Activated naive CD8-positive, alpha-beta T cell (primary cell): ENCODE measurements at regions not wholly inside any gene's neighbourhood (a gene's known extent, or its start where the extent isn't known, plus 50 kb on each side); places are given as distances from the start of the nearest gene placed in this dataset.
"Not testable (repeated sequence)": the region's sequence is repeated elsewhere in the genome, so short reads cannot be mapped to it uniquely, and the experiment has no call there.

Source experiments
- H3K27ac Mint-ChIP-seq: one replicate; pipeline ENCODE4 v1.8.0; 2021; ENCODE audit warnings: mixed read lengths
- H3K27me3 Mint-ChIP-seq: one replicate; pipeline ENCODE4 v1.8.0; 2021; ENCODE audit warnings: mixed read lengths
- H3K36me3 Mint-ChIP-seq: one replicate; pipeline ENCODE4 v1.8.0; 2021; ENCODE audit warnings: mixed read lengths
- H3K4me1 Mint-ChIP-seq: one replicate; pipeline ENCODE4 v1.8.0; 2021; ENCODE audit warnings: low read depth, mixed read lengths
- H3K4me3 Mint-ChIP-seq: one replicate; pipeline ENCODE4 v1.8.0; 2021; ENCODE audit warnings: mild to moderate bottlenecking, mixed read lengths
- H3K9me3 Mint-ChIP-seq: one replicate; pipeline ENCODE4 v1.8.0; 2021; ENCODE audit warnings: low read depth, mixed read lengths

- not testable (repeated sequence) for H3K27me3 Mint-ChIP-seq, H3K4me3 Mint-ChIP-seq, H3K9me3 Mint-ChIP-seq, H3K36me3 Mint-ChIP-seq, H3K4me1 Mint-ChIP-seq, H3K27ac Mint-ChIP-seq
These were observed 998.7 kb upstream of the SPRY2 start for GRCh38 chr13:81339666-81340065.

DNA sequence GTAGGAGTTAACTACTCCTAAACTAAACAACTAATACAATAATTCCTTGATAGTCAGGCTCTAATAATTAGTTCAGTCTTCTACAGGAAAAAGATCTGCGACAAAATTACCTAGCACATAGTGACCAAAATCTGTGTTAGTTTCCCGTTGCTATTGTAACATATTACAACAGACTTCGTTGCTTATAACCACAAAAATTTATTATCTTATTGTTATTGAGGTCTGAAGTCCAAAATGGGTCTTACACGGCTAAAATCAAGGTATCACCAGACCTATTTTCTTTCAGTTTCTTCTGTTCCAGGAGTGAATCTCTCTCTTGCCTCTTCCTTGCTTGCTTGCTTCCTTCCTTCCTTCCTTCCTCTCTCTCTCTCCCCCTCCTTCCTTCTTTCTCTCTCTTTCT lies 993.6 kb upstream of the SPRY2 start:
- Mint-ChIP-seq H3K36me3 (no peaks in the 10 kb centered on the region), H3K4me3 (no peak overlapping the region), H3K27ac (no peak overlapping the region), H3K9me3 (peaks cover 3% of the 10 kb centered on the region), H3K27me3 (no peaks in the 10 kb centered on the region), H3K4me1 (no peaks in the 10 kb centered on the region)

DNA sequence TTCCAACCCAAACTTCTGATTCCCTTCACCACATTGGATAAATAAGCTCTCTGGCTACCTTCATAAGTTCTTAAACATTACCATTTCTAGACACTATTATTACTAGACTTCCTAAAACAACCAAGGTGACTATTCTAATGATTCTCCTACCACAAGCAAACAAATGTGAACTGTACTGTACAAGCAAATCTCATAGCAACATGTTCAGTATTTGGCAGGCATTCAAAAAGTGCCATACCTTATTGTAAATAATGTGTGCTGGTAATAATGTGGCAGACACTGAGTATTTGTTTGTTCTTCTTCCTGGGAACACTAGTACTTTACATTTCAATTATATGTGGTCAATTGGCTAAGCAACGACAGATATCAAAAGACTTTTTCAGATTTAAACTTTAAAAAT lies 986.0 kb upstream of the SPRY2 start:
- Mint-ChIP-seq H3K27me3 (no peaks in the 10 kb centered on the region), H3K9me3 (peaks cover 9% of the 10 kb centered on the region), H3K4me1 (no peaks in the 10 kb centered on the region), H3K36me3 (no peaks in the 10 kb centered on the region), H3K27ac (no peak overlapping the region), H3K4me3 (no peak overlapping the region)

- H3K4me1 Mint-ChIP-seq = no peaks in the 10 kb centered on the region
- no peak overlapping the region for H3K4me3 Mint-ChIP-seq
- H3K27ac Mint-ChIP-seq = no peak overlapping the region
These were observed 979.6 kb upstream of the SPRY2 start for GRCh38 chr13:81320516-81320915.

GRCh38 chr13:81319351-81319750 lies 978.4 kb upstream of the SPRY2 start:
- H3K27ac Mint-ChIP-seq = no peak overlapping the region
- no peaks in the 10 kb centered on the region for H3K36me3 Mint-ChIP-seq
- H3K27me3 Mint-ChIP-seq = no peaks in the 10 kb centered on the region
- no peak overlapping the region for H3K4me3 Mint-ChIP-seq
- H3K4me1 Mint-ChIP-seq = no peaks in the 10 kb centered on the region
- peaks cover 21% of the 10 kb centered on the region for H3K9me3 Mint-ChIP-seq

More at GRCh38 chr13:81320516-81320915, 979.6 kb upstream of the SPRY2 start:
- Mint-ChIP-seq H3K9me3 (peaks cover 19% of the 10 kb centered on the region), H3K36me3 (no peaks in the 10 kb centered on the region), H3K27me3 (no peaks in the 10 kb centered on the region)

- H3K4me1 Mint-ChIP-seq = no peaks in the 10 kb centered on the region
- H3K9me3 Mint-ChIP-seq = peaks cover 18% of the 10 kb centered on the region
- no peak overlapping the region for H3K4me3 Mint-ChIP-seq
- no peaks in the 10 kb centered on the region for H3K36me3 Mint-ChIP-seq
- H3K27me3 Mint-ChIP-seq = no peaks in the 10 kb centered on the region
- no peak overlapping the region for H3K27ac Mint-ChIP-seq
These were observed 977.5 kb upstream of the SPRY2 start for GRCh38 chr13:81318231-81319019.

DNA sequence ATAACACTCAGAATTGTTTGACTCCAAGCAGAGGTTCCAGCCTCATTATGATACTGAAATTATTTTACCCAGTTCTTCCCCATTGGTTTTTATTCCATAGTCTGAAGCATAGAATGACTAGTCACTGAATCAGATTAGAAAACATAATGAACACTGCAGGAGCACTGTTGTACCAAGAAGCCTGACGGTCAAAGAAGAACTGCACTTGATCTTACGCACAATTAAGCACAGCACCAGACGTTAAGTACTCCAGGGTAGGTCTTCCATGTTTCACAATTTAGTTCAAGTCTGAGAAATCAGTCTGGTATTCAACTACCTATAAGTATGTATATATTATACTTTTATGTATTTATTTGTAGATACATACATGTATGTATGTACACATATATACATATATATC lies 973.5 kb upstream of the SPRY2 start:
- Mint-ChIP-seq H3K4me1 (no peaks in the 10 kb centered on the region), H3K27me3 (no peaks in the 10 kb centered on the region), H3K9me3 (peaks cover 15% of the 10 kb centered on the region), H3K27ac (no peak overlapping the region), H3K36me3 (no peaks in the 10 kb centered on the region), H3K4me3 (no peak overlapping the region)

- H3K36me3 Mint-ChIP-seq = no peaks in the 10 kb centered on the region
- H3K9me3 Mint-ChIP-seq = peaks cover 12% of the 10 kb centered on the region
These were observed 965.0 kb upstream of the SPRY2 start for GRCh38 chr13:81305928-81306327.

DNA sequence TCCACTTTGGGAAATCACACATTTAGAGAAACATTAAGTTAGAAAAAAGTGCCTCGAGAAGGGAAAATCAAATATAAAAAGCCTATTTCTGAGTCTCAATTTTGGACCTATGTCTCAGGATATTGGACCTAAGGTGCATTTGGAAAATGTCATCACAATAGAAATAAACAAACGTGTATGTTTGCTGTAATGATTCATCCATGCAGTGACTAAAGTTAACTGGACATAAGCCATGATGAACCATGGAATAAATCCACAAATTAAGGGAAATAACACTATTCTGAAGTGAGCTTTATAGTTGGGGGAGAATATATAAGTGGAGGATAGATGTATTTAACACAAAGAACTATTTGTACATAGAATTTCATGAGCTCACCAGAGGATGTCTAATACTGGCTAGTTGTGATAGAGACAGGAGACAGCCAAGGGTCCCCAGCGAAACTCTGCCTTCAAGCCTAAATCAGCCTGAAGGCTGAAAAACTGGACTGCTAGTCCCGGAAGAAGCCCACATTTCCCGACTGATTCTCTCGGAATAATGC lies 963.3 kb upstream of the SPRY2 start:
- Mint-ChIP-seq H3K27me3 (no peaks in the 10 kb centered on the region), H3K27ac (no peak overlapping the region), H3K4me3 (no peak overlapping the region), H3K4me1 (no peaks in the 10 kb centered on the region), H3K9me3 (peaks cover 11% of the 10 kb centered on the region), H3K36me3 (no peaks in the 10 kb centered on the region)

More at GRCh38 chr13:81305928-81306327, 965.0 kb upstream of the SPRY2 start:
- H3K4me3 Mint-ChIP-seq = no peak overlapping the region
- H3K27ac Mint-ChIP-seq = no peak overlapping the region
- H3K4me1 Mint-ChIP-seq = no peaks in the 10 kb centered on the region
- no peaks in the 10 kb centered on the region for H3K27me3 Mint-ChIP-seq

DNA sequence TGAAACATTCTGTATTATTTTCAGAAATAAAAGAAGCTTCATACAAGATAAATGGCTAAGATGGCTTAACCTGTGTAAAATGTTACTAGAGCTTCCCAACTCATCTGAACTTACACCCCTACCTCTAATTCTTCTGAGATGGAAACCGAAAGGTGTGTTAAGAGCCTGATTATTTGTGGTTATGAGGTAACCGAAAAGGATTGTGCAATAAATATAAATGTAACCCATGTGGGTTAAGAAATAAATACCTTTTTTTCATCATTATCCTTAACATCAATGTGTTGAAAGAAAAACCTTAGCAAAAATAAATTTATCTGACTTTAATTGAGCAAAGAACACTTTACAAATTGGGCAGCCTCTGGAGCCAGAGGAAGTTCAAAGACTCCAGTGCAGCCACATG lies 961.8 kb upstream of the SPRY2 start:
- Mint-ChIP-seq H3K4me1 (no peaks in the 10 kb centered on the region), H3K4me3 (no peak overlapping the region), H3K27me3 (no peaks in the 10 kb centered on the region), H3K36me3 (no peaks in the 10 kb centered on the region), H3K9me3 (peaks cover 6% of the 10 kb centered on the region), H3K27ac (no peak overlapping the region)

GRCh38 chr13:81302125-81302524 lies 961.2 kb upstream of the SPRY2 start:
- no peak overlapping the region for H3K4me3 Mint-ChIP-seq
- H3K4me1 Mint-ChIP-seq = no peaks in the 10 kb centered on the region
- peaks cover 6% of the 10 kb centered on the region for H3K9me3 Mint-ChIP-seq
- no peaks in the 10 kb centered on the region for H3K27me3 Mint-ChIP-seq
- H3K27ac Mint-ChIP-seq = no peak overlapping the region
- no peaks in the 10 kb centered on the region for H3K36me3 Mint-ChIP-seq

GRCh38 chr13:81295177-81295576 lies 954.3 kb upstream of the SPRY2 start:
- H3K4me3 Mint-ChIP-seq = no peak overlapping the region
- no peaks in the 10 kb centered on the region for H3K4me1 Mint-ChIP-seq
- H3K9me3 Mint-ChIP-seq = peaks cover 3% of the 10 kb centered on the region
- no peak overlapping the region for H3K27ac Mint-ChIP-seq
- no peaks in the 10 kb centered on the region for H3K27me3 Mint-ChIP-seq
- no peaks in the 10 kb centered on the region for H3K36me3 Mint-ChIP-seq

DNA sequence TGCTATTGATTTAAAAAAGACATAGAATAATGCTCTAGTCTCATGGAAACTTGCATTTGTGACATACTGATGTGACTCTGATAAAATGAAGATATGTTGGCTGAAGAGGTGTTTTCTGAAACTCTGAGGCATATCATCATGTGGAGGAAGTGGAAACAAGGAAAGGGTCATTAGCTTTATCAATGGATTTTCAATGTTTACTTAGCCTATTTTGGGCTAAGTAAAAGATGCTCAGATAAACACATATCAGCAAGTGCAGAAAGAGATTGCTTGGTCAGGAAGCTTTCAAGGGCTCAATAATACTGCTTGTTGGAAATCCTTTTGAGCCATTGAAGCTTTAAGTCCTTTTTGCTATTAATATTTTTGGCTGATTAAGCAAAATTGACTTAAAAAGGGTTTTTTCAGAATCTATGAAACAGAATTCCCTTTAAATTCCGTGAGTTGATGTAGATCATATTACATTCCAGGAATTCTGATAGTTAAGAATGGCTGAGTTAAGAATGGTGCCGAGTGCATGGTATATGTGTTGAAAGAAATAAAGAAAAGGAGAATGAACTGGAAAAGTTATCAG lies 952.8 kb upstream of the SPRY2 start:
- no peak overlapping the region for H3K27ac Mint-ChIP-seq
- H3K36me3 Mint-ChIP-seq = no peaks in the 10 kb centered on the region
- no peaks in the 10 kb centered on the region for H3K27me3 Mint-ChIP-seq

DNA sequence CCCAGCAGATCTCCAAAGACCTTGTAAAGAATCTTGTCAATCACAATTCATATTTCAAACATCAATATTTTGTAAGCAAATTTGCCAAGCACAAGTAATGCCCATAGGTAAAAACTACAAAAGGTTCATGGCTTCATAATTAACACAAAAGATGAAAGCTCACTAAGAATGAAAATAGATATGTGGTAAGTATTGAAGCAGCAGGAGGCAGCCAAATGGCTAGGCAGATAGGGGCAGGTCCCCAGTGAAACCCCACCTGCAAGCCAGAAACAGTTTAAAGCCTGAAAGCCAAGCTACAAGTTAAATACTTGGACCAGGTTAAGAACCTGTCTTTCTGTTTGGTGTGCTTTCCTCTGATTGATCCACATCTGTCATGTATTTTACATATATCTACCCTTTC lies 942.6 kb upstream of the SPRY2 start:
- no peaks in the 10 kb centered on the region for H3K36me3 Mint-ChIP-seq
- H3K9me3 Mint-ChIP-seq = peaks cover 14% of the 10 kb centered on the region
- no peak overlapping the region for H3K4me3 Mint-ChIP-seq
- no peak overlapping the region for H3K27ac Mint-ChIP-seq
- no peaks in the 10 kb centered on the region for H3K27me3 Mint-ChIP-seq
- no peaks in the 10 kb centered on the region for H3K4me1 Mint-ChIP-seq

More for the DNA sequence above, 952.8 kb upstream of the SPRY2 start:
- Mint-ChIP-seq H3K4me1 (no peaks in the 10 kb centered on the region), H3K4me3 (no peak overlapping the region), H3K9me3 (peaks cover 3% of the 10 kb centered on the region)

DNA sequence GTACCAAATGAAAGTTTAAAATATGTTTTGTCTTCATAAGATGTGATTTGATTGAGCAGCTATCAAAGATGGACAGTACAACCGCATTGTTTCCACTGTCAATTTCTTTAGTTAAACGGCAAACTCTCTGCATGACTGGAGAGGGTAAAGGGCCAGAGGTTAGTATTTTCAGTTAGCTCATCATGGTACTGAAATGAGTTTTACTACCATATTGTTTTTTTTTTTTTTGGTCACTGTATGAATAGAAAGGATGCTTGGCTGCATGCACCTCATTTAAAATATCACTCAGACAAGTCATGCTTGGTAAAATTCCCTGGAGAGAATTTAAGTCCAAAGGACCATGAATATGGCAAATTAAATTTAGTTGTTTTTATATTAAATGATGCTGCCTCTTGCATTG lies 942.1 kb upstream of the SPRY2 start:
- Mint-ChIP-seq H3K9me3 (peaks cover 14% of the 10 kb centered on the region), H3K4me3 (no peak overlapping the region), H3K4me1 (no peaks in the 10 kb centered on the region), H3K36me3 (no peaks in the 10 kb centered on the region), H3K27me3 (no peaks in the 10 kb centered on the region), H3K27ac (no peak overlapping the region)
